ENCODE measurements at regions not wholly inside any gene's neighbourhood (a gene's known extent, or its start where the extent isn't known, plus 50 kb on each side); places are given as distances from the start of the nearest gene placed in this dataset.

DNA sequence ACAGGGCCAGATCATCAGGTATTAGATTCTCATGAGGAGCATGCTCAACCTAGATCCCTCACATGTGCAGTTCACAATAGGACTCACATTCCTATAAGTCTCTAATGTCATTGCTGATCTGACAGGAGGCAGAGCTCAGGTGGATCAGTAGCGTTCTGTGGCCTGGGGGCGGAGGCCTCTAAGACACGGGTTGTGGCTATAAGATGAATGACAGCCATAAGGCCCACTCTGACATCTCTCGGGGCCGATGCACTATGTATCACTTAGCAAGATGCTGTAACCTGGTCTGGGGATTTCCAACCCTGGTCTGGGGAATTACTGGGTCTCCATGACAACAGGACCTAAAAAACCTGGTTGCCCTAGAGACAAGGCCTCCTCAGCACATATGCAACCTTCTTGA, 932.7 kb downstream of the TBC1D22A start:
- TF ChIP-seq, protein P1, sequence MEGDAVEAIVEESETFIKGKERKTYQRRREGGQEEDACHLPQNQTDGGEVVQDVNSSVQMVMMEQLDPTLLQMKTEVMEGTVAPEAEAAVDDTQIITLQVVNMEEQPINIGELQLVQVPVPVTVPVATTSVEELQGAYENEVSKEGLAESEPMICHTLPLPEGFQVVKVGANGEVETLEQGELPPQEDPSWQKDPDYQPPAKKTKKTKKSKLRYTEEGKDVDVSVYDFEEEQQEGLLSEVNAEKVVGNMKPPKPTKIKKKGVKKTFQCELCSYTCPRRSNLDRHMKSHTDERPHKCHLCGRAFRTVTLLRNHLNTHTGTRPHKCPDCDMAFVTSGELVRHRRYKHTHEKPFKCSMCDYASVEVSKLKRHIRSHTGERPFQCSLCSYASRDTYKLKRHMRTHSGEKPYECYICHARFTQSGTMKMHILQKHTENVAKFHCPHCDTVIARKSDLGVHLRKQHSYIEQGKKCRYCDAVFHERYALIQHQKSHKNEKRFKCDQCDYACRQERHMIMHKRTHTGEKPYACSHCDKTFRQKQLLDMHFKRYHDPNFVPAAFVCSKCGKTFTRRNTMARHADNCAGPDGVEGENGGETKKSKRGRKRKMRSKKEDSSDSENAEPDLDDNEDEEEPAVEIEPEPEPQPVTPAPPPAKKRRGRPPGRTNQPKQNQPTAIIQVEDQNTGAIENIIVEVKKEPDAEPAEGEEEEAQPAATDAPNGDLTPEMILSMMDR (conservative IDR thresholded peaks at IDR 0.05; ENCODE audit: low read length) = no peak
- no peak for TF ChIP-seq EZH2phosphoT487 (IDR thresholded peaks at IDR 0.05; ENCODE audit: borderline replicate concordance)
